Testis (tissue), 2 donors: ENCODE measurements at regions not wholly inside any gene's neighbourhood (a gene's known extent, or its start where the extent isn't known, plus 50 kb on each side); places are given as distances from the start of the nearest gene placed in this dataset.

Experiments used
- POLR2A ChIP-seq: fragments of 450-650 bp; IDR thresholded peaks from one replicate; pipeline ENCODE4 v1.6.1; 2017; ENCODE audit warnings: antibody characterized with exemption, mild to moderate bottlenecking, moderate library complexity
- TF ChIP-seq, protein P1 (sequence below), 3 experiments: fragments of 450-650 bp in 2 of 3; fragments of 200-600 bp in 1 of 3; sonication (generic) in 1 of 3; IDR thresholded peaks; one replicate each; pipeline ENCODE4 v1.5.1; 2016 to 2019; ENCODE audit warnings: antibody characterized with exemption in 3 of 3, mild to moderate bottlenecking in 2 of 3, moderate library complexity in 1 of 3

DNA sequence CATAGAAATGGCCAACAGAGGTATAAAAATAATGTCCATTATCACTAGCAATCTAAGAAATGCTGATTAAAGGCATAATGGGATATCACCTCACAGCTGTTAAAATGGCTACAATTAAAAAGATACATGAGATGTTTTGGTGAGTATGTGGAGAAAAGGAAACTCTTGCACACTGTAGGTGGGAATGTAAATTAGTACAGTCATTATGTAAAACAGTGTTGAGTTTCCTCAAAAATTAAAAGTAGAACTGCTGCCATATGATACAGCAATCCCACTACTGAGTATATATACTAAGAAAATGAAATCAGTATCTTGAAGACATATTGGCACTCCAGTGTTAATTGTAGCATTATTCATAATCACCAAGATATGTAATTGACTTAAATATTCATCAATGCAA is 982.2 kb upstream of the EPHA6 start:
- TF ChIP-seq, protein P1, sequence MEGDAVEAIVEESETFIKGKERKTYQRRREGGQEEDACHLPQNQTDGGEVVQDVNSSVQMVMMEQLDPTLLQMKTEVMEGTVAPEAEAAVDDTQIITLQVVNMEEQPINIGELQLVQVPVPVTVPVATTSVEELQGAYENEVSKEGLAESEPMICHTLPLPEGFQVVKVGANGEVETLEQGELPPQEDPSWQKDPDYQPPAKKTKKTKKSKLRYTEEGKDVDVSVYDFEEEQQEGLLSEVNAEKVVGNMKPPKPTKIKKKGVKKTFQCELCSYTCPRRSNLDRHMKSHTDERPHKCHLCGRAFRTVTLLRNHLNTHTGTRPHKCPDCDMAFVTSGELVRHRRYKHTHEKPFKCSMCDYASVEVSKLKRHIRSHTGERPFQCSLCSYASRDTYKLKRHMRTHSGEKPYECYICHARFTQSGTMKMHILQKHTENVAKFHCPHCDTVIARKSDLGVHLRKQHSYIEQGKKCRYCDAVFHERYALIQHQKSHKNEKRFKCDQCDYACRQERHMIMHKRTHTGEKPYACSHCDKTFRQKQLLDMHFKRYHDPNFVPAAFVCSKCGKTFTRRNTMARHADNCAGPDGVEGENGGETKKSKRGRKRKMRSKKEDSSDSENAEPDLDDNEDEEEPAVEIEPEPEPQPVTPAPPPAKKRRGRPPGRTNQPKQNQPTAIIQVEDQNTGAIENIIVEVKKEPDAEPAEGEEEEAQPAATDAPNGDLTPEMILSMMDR (IDR thresholded peaks at IDR 0.05): no peak
- TF ChIP-seq POLR2A: no peak
